ENCODE measurements at regions not wholly inside any gene's neighbourhood (a gene's known extent, or its start where the extent isn't known, plus 50 kb on each side); places are given as distances from the start of the nearest gene placed in this dataset.
"Not testable (repeated sequence)": the region's sequence is repeated elsewhere in the genome, so short reads cannot be mapped to it uniquely, and the experiment has no call there.

DNA sequence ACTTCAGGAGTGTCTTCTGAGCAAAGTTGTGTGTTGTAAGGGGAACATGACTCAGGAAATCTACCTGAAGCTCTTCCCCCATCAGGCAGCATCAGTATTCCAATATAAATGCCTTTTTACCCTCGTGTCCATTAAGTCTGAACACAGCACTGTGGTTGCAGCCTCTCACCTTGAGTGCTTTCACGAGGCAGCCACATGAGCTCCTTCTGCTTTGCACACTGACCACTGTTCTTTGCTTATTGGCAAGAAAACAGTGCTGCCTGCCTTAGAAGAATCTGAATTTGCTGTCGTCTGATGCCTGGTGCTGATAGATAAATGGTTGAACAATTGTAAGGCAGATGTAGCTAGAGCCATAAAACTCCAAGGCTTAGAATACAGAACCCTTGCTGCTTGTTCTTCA lies 139.6 kb upstream of the WDR1 start:
- no peaks in the 10 kb centered on the region for H3K27me3 ChIP-seq (ENCODE audit: insufficient read depth, low read length)
- H3K4me1 ChIP-seq (ENCODE audit: insufficient read depth, low read length): no peaks in the 10 kb centered on the region
- no peaks in the 10 kb centered on the region for H3K36me3 ChIP-seq (ENCODE audit: insufficient read depth, low read length)
- no peak overlapping the region for H2AFZ ChIP-seq (ENCODE audit: low read depth, low read length)
- no peaks in the 10 kb centered on the region for H3K9me3 ChIP-seq (ENCODE audit: low read length)
- no peak overlapping the region for H3K4me3 ChIP-seq (ENCODE audit: low read length)

DNA sequence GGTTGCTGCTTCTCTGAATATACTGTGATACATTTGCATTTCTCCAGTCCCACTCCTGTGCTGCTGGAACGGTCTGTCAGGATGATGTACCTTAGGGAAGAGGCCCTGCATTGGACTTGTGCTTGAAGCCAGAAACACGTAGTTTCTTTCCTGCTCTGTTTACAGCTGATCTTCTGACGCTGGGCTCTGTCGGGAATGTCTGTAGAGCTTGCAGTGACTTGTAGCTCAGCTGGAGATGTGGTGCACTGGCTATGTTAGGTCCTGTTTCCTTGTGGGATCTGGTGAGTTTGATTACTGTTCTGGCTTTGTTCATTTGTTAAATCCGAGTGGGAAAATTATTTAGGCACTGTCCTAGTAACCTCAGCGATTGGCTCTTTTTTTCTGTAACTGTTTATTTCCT lies 137.2 kb upstream of the WDR1 start:
- no peaks in the 10 kb centered on the region for H3K36me3 ChIP-seq (ENCODE audit: insufficient read depth, low read length)
- H3K9me3 ChIP-seq (ENCODE audit: low read length): no peaks in the 10 kb centered on the region
- H3K27me3 ChIP-seq (ENCODE audit: insufficient read depth, low read length): no peaks in the 10 kb centered on the region
- no peak overlapping the region for H3K4me3 ChIP-seq (ENCODE audit: low read length)
- H3K4me1 ChIP-seq (ENCODE audit: insufficient read depth, low read length): no peaks in the 10 kb centered on the region
- no peak overlapping the region for H2AFZ ChIP-seq (ENCODE audit: low read depth, low read length)

DNA sequence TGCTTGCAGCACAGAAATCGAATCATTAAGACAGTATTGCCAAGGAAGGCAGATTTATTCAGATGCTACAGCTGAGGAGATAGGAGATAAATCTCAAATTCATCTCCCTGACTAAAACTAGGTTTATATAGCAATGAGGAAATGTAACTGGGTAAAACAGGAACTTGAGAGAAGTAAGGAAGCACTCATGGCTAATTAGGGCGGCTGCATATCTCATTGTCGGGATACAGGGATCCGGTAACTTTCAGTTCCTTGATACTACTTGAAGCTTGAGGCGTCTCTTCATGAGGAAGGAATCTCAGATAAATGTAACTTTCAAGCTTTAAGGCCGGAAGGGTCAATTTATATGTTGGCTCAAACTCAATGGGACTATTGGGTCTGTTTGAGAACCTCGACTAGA lies 129.2 kb upstream of the WDR1 start:
- Histone ChIP-seq H3K4me1 (ENCODE audit: insufficient read depth, low read length) (no peaks in the 10 kb centered on the region), H3K27me3 (ENCODE audit: insufficient read depth, low read length) (peaks cover 3% of the 10 kb centered on the region)

DNA sequence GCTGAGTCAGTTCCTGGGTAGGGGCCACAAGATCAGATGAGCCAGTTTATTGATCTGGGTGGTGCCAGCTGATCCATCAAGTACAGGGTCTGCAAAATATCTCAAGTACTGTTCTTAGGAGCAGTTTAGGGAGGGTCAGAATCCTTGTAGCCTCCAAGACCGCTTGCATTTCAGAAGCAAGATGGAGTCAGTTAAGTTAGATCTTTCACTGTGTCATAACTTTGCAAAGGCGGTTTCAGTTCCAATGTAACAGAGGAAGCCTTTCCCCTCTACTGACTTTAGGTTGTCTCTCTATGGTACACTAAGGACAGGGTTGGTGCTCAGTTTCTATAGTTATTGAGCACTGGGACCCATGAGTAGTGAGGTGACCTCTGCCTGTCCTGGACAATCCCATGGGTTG lies 127.3 kb upstream of the WDR1 start:
- Histone ChIP-seq H3K36me3 (ENCODE audit: insufficient read depth, low read length) (no peaks in the 10 kb centered on the region), H2AFZ (ENCODE audit: low read depth, low read length) (no peak overlapping the region), H3K4me1 (ENCODE audit: insufficient read depth, low read length) (no peaks in the 10 kb centered on the region), H3K9me3 (ENCODE audit: low read length) (no peaks in the 10 kb centered on the region), H3K4me3 (ENCODE audit: low read length) (no peak overlapping the region), H3K27me3 (ENCODE audit: insufficient read depth, low read length) (peaks cover 3% of the 10 kb centered on the region)

More for the DNA sequence above, 129.2 kb upstream of the WDR1 start:
- H2AFZ ChIP-seq (ENCODE audit: low read depth, low read length): no peak overlapping the region
- no peaks in the 10 kb centered on the region for H3K9me3 ChIP-seq (ENCODE audit: low read length)
- no peaks in the 10 kb centered on the region for H3K36me3 ChIP-seq (ENCODE audit: insufficient read depth, low read length)
- no peak overlapping the region for H3K4me3 ChIP-seq (ENCODE audit: low read length)

DNA sequence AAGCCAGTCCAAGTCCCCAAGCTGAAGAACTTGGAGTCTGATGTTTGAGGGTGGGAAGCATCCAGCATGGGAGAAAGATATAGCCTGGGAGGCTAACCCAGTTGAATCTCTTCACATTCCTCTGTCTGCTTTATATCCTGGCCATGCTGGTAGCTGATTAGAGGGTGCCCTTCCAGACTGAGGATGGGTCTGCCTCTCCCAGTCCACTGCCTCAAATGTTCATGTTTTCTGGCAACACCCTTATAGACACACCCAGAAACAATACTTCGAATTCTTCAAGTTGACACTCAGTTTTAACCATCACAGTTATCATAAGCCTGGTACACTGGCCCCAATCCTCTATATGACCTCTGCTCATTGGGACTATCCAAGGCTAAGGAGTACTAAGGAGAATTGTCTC lies 124.1 kb upstream of the WDR1 start:
- Histone ChIP-seq H3K4me3 (ENCODE audit: low read length) (no peak overlapping the region), H3K36me3 (ENCODE audit: insufficient read depth, low read length) (no peaks in the 10 kb centered on the region), H3K4me1 (ENCODE audit: insufficient read depth, low read length) (no peaks in the 10 kb centered on the region), H3K27me3 (ENCODE audit: insufficient read depth, low read length) (peaks cover 3% of the 10 kb centered on the region), H3K9me3 (ENCODE audit: low read length) (no peaks in the 10 kb centered on the region), H2AFZ (ENCODE audit: low read depth, low read length) (no peak overlapping the region)

DNA sequence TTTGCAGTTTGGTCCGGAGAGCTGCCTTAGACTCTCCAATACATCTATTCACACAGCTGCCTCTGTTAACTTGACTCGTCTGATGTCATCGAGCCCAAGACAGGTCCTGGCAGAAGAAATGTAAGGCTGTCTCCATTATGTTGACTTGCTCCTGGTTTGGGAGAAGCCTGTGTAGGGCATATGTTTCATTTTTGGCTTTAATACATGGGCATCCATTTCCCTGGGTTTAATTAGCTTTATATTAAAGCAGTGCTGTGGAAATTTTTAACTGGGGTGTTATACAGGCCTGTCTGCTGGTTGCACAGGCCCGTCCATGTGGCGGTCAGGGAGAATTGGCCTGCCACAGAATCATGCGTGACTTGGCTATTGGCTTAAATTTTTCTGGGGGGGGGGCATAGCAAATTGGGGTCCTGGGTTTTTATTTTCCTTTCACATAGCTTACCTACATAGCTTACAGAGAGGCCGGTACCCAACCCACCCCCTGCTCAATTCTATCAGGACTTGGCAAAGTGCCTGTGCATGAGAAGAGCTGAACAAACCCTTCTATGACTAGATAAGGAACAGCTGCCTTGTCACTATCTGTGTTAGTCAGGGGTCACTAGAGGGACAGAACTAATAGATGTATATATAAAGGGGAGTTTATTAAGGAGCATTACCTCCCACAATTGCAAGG lies 123.5 kb upstream of the WDR1 start:
- no peaks in the 10 kb centered on the region for H3K36me3 ChIP-seq (ENCODE audit: insufficient read depth, low read length)
- H3K4me3 ChIP-seq (ENCODE audit: low read length): no peak overlapping the region
- H3K9me3 ChIP-seq (ENCODE audit: low read length): no peaks in the 10 kb centered on the region
- peaks cover 3% of the 10 kb centered on the region for H3K27me3 ChIP-seq (ENCODE audit: insufficient read depth, low read length)
- no peaks in the 10 kb centered on the region for H3K4me1 ChIP-seq (ENCODE audit: insufficient read depth, low read length)
- H2AFZ ChIP-seq (ENCODE audit: low read depth, low read length): no peak overlapping the region

DNA sequence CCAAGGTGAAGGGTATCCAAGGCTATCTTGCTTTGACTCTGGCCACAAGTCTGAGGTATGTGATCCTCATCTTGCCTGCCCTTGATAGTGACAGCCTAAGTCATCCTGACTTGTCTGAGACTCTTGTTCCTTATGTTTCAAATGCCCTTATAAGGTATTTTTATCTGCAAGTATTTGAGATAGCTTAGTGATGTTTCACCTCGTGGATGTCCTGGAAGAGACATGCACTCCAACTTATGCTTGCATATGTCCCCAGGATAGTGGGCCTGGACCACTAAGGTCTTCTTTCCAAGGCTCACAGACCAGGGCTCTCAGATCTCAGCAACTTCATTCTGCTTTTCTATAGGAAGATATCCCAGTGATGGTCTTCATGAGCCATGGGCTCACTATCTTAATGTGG lies 120.5 kb upstream of the WDR1 start:
- Histone ChIP-seq H3K4me3 (ENCODE audit: low read length) (no peak overlapping the region), H3K4me1 (ENCODE audit: insufficient read depth, low read length) (no peaks in the 10 kb centered on the region), H2AFZ (ENCODE audit: low read depth, low read length) (no peak overlapping the region), H3K9me3 (ENCODE audit: low read length) (no peaks in the 10 kb centered on the region), H3K27me3 (ENCODE audit: insufficient read depth, low read length) (peaks cover 3% of the 10 kb centered on the region), H3K36me3 (ENCODE audit: insufficient read depth, low read length) (no peaks in the 10 kb centered on the region)

DNA sequence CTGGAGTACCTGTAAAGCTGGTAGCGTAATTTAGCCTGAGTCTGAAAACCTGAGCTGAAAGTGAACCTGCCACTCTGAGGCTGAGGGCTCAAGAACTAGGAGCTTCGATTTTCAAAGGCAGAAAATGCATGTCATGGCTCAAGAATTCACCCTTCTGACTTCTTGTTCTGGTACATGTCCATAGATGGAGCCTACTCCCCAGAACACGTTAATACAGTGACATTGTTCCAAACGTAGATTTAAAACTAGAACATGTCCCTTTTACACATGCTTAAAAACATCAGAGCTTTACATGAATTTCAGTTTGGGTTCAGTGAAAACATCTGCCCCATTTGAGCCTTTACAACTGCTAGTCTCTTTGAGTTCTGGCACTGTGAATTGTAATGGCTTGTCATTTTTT lies 115.5 kb upstream of the WDR1 start:
- Histone ChIP-seq H3K4me3 (ENCODE audit: low read length) (no peak overlapping the region), H2AFZ (ENCODE audit: low read depth, low read length) (no peak overlapping the region), H3K36me3 (ENCODE audit: insufficient read depth, low read length) (no peaks in the 10 kb centered on the region), H3K27me3 (ENCODE audit: insufficient read depth, low read length) (no peaks in the 10 kb centered on the region), H3K4me1 (ENCODE audit: insufficient read depth, low read length) (no peaks in the 10 kb centered on the region), H3K9me3 (ENCODE audit: low read length) (no peaks in the 10 kb centered on the region)

DNA sequence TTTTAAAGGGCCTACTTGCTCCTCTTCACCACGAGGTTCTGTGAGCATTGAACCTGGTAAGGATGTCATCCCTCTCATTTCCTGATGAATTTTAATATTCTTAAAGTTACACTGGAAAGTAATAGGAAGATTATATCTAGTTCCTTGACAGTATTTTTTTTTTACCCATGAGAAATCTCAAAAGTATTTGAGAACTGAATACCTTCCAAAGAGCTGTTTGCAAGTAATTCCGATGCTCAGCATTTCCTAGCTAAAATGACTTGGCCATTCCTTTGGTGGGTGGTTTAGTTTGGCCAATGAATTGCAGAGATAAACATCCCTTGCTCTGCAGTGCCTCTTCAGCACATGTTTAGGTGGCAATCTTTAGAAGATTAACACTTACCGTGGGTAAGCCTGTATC lies 110.2 kb upstream of the WDR1 start:
- no peak overlapping the region for H2AFZ ChIP-seq (ENCODE audit: low read depth, low read length)
- no peaks in the 10 kb centered on the region for H3K4me1 ChIP-seq (ENCODE audit: insufficient read depth, low read length)
- H3K4me3 ChIP-seq (ENCODE audit: low read length): no peak overlapping the region
- H3K27me3 ChIP-seq (ENCODE audit: insufficient read depth, low read length): no peaks in the 10 kb centered on the region
- no peaks in the 10 kb centered on the region for H3K36me3 ChIP-seq (ENCODE audit: insufficient read depth, low read length)
- no peaks in the 10 kb centered on the region for H3K9me3 ChIP-seq (ENCODE audit: low read length)

DNA sequence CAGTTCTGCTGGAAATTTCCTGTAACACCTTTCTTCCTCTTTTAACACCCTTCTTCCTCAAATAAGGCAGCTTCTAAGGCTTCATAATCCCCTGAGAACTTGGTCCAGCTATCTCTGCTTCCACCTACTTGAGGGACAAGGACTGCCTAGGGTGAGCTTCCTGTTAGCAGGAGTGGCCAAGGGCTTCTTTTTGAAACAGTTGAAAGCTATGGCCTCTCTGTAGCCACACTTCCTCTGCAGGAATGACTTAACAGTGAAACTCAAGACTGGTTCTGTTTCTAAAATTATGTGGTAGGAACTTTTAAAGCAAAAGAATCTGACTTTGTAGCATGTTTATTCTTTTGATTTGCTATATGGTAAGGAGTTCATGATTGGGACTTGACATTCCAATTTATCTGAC lies 108.5 kb upstream of the WDR1 start:
- H3K4me1 ChIP-seq (ENCODE audit: insufficient read depth, low read length): no peaks in the 10 kb centered on the region
- no peak overlapping the region for H3K4me3 ChIP-seq (ENCODE audit: low read length)
- H2AFZ ChIP-seq (ENCODE audit: low read depth, low read length): no peak overlapping the region
- H3K27me3 ChIP-seq (ENCODE audit: insufficient read depth, low read length): no peaks in the 10 kb centered on the region
- H3K36me3 ChIP-seq (ENCODE audit: insufficient read depth, low read length): no peaks in the 10 kb centered on the region
- H3K9me3 ChIP-seq (ENCODE audit: low read length): no peaks in the 10 kb centered on the region

DNA sequence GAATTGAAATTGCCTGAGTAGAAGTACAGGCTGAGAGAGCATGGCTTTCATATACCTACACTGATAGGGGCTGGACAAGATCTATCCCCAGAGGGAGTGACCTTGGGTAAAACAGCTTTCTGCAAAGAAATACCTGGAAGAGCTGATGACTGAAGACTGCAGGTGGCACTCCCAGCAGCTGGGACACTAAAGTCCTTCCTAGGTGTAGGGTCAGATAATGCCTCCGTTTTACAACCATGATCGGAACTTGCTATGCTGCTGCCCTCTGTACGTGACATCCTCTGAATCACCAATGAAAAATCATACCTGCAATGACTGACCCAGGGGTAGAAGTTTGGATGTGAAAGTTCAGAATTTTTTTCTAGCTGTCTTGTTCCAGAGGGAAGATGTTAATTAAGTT lies 107.2 kb upstream of the WDR1 start:
- Histone ChIP-seq H3K4me1 (ENCODE audit: insufficient read depth, low read length) (no peaks in the 10 kb centered on the region), H3K4me3 (ENCODE audit: low read length) (no peak overlapping the region), H3K9me3 (ENCODE audit: low read length) (no peaks in the 10 kb centered on the region), H3K27me3 (ENCODE audit: insufficient read depth, low read length) (no peaks in the 10 kb centered on the region), H2AFZ (ENCODE audit: low read depth, low read length) (no peak overlapping the region), H3K36me3 (ENCODE audit: insufficient read depth, low read length) (no peaks in the 10 kb centered on the region)

DNA sequence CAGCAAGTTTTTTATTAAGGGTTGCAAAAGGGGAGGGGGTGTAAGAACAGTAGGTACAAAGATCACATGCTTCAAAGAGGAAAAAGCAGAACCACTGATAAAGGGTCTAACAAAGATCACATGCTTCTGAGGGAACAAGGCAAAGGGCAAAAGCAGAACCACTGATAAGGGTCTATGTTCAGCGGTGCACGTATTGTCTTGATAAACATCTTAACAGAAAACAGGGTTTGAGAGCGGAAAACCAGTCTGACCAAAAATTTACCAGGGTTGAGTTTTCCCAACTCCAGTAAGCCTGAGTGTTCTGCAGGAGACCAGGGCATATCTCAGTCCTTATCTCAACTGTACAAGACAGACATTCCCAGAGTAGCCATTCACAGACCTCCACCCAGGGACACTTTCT lies 96.9 kb upstream of the WDR1 start:
- not testable (repeated sequence) for H3K4me3 ChIP-seq (ENCODE audit: low read length); H3K4me1 ChIP-seq (ENCODE audit: insufficient read depth, low read length); H3K36me3 ChIP-seq (ENCODE audit: insufficient read depth, low read length); H3K27me3 ChIP-seq (ENCODE audit: insufficient read depth, low read length); H2AFZ ChIP-seq (ENCODE audit: low read depth, low read length); H3K9me3 ChIP-seq (ENCODE audit: low read length)

DNA sequence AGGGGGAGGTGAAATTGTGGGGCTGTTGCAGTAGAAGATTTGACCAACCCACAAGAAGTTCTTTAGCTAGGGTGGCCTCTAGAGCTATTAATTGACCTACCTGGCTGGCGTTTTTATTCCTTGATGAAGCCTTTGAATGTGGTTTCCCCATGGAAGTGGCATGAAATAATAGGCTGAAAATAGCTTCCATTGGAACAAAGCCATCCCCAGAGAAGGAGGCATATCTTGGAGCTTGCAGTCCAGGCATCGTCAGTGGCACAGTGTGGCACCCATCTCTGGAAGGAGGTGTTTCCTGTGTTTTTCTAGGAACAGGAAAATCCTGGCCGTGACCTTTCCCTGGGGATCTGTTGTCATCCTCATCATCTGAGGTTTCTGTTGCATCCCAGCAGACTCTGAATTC lies 96.3 kb upstream of the WDR1 start:
- Histone ChIP-seq H2AFZ (ENCODE audit: low read depth, low read length) (no peak overlapping the region), H3K36me3 (ENCODE audit: insufficient read depth, low read length) (no peaks in the 10 kb centered on the region), H3K4me1 (ENCODE audit: insufficient read depth, low read length) (no peaks in the 10 kb centered on the region), H3K9me3 (ENCODE audit: low read length) (no peaks in the 10 kb centered on the region), H3K4me3 (ENCODE audit: low read length) (no peak overlapping the region), H3K27me3 (ENCODE audit: insufficient read depth, low read length) (no peaks in the 10 kb centered on the region)

DNA sequence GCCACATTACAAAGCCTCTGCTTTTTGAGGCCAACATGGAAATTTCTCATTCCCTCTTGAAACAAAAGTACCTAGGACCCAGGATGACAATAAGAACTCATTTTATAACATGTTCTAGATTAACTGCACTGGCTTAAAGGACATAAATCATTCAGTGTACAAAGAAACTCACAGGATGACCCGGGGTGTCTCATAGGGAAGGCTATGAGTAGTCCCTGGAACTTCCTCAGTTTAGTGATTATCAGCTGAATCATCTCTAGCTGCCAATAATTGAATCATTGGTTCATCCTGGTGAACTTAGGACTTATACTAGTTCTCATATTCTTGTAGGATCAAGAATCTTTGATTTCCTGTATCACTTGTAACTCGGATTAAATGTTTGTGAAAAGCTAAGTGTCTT lies 95.8 kb upstream of the WDR1 start:
- Histone ChIP-seq H3K4me3 (ENCODE audit: low read length) (no peak overlapping the region), H3K4me1 (ENCODE audit: insufficient read depth, low read length) (no peaks in the 10 kb centered on the region), H2AFZ (ENCODE audit: low read depth, low read length) (no peak overlapping the region), H3K27me3 (ENCODE audit: insufficient read depth, low read length) (no peaks in the 10 kb centered on the region), H3K9me3 (ENCODE audit: low read length) (no peaks in the 10 kb centered on the region), H3K36me3 (ENCODE audit: insufficient read depth, low read length) (no peaks in the 10 kb centered on the region)
